Nephron (organoid): ENCODE measurements at regions not wholly inside any gene's neighbourhood (a gene's known extent, or its start where the extent isn't known, plus 50 kb on each side); places are given as distances from the start of the nearest gene placed in this dataset.
A peak's percentile ranks its signal among the peaks of the same experiment; 100 is the strongest.

Experiments used
- H3K27ac Mint-ChIP-seq, 3 experiments: 2 replicates each; pipeline ENCODE4 v1.8.0; 2020; ENCODE audit warnings: mixed read lengths in 3 of 3, mild to moderate bottlenecking in 2 of 3, moderate library complexity in 1 of 3
- H3K27me3 Mint-ChIP-seq: 2 replicates; pipeline ENCODE4 v1.8.0; 2021; ENCODE audit warnings: low read depth, mild to moderate bottlenecking, moderate library complexity, mixed read lengths
- H3K36me3 Mint-ChIP-seq: 2 replicates; pipeline ENCODE4 v1.8.0; 2020; ENCODE audit warnings: low read depth, mixed read lengths
- H3K4me1 Mint-ChIP-seq: 2 replicates; pipeline ENCODE4 v1.8.0; 2020; ENCODE audit warnings: mixed read lengths
- H3K4me3 Mint-ChIP-seq, 3 experiments: 2 replicates each; pipeline ENCODE4 v1.8.0; 2020; ENCODE audit warnings: mild to moderate bottlenecking in 3 of 3, mixed read lengths in 3 of 3, moderate library complexity in 2 of 3
- H3K9me3 Mint-ChIP-seq: 2 replicates; pipeline ENCODE4 v1.8.0; 2020; ENCODE audit warnings: mixed read lengths
- TF ChIP-seq, protein P1 (sequence below), 3 experiments: fragments of 200-600 bp; sonication (generic); IDR thresholded peaks; one replicate each; pipeline ENCODE4 v1.5.0; 2021; ENCODE audit warnings: antibody characterized with exemption in 3 of 3; ENCODE audit not compliant: unreplicated experiment in 3 of 3

DNA sequence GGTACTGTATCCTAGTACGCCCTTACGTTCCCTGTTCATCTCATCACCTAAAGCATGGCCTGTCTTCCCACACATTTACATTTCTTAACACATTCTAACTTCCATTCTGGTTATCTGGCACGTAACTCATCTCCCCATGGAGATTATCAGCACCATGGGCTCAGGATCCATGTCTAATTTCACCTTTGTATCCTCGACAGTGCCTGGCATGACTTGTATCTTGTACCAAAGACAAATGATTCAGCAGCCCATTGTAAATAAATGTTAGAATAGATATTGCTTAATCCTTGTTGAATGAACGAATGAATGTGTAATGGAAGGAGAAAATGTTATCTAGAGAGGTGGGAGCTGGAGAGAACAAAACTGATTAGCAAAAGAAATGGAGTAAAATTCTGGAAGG, 69.7 kb upstream of the TPM1 start:
- H3K4me1 Mint-ChIP-seq, result peaks cover 8% of the 10 kb centered on the region
- H3K36me3 Mint-ChIP-seq, result no peaks in the 10 kb centered on the region
- TF ChIP-seq, protein P1, sequence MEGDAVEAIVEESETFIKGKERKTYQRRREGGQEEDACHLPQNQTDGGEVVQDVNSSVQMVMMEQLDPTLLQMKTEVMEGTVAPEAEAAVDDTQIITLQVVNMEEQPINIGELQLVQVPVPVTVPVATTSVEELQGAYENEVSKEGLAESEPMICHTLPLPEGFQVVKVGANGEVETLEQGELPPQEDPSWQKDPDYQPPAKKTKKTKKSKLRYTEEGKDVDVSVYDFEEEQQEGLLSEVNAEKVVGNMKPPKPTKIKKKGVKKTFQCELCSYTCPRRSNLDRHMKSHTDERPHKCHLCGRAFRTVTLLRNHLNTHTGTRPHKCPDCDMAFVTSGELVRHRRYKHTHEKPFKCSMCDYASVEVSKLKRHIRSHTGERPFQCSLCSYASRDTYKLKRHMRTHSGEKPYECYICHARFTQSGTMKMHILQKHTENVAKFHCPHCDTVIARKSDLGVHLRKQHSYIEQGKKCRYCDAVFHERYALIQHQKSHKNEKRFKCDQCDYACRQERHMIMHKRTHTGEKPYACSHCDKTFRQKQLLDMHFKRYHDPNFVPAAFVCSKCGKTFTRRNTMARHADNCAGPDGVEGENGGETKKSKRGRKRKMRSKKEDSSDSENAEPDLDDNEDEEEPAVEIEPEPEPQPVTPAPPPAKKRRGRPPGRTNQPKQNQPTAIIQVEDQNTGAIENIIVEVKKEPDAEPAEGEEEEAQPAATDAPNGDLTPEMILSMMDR (IDR thresholded peaks at IDR 0.05; ENCODE audit: unreplicated experiment in 3 of 3), result no peak

DNA sequence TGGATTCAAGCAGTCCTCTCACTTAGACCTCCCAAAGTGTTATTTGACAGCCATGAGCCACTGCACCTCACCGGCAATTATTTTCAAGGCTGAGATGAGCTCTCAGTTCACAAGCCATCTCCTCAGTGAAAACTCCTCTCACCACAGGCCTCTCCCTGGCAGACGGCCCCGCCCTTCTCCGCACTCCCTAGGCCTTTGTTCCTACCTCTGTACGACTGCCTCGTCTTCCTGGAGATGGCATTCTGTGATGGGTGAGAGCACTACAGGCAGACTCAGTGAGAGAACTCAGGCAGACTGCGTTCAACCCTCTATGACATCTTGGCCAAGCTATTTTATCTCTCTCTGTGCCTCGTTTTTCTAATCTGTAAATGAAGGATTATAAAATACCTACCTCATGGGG, 67.0 kb upstream of the TPM1 start:
- TF ChIP-seq, protein P1 (IDR thresholded peaks at IDR 0.05; ENCODE audit: unreplicated experiment in 3 of 3), result no peak
- Mint-ChIP-seq H3K27me3 (no peaks in the 10 kb centered on the region), H3K4me1 (peaks cover 22% of the 10 kb centered on the region), H3K36me3 (no peaks in the 10 kb centered on the region), H3K4me3 (no peak overlapping the region), H3K27ac (peak overlapping the region in 2 of 3 experiments; percentile 20 to 40), H3K9me3 (no peaks in the 10 kb centered on the region)

More for the DNA sequence above, 69.7 kb upstream of the TPM1 start:
- H3K27ac Mint-ChIP-seq, result peak overlapping the region in 1 of 3 experiments; percentile 2
- no peak overlapping the region for H3K4me3 Mint-ChIP-seq
- H3K27me3 Mint-ChIP-seq, result no peaks in the 10 kb centered on the region
- no peaks in the 10 kb centered on the region for H3K9me3 Mint-ChIP-seq

DNA sequence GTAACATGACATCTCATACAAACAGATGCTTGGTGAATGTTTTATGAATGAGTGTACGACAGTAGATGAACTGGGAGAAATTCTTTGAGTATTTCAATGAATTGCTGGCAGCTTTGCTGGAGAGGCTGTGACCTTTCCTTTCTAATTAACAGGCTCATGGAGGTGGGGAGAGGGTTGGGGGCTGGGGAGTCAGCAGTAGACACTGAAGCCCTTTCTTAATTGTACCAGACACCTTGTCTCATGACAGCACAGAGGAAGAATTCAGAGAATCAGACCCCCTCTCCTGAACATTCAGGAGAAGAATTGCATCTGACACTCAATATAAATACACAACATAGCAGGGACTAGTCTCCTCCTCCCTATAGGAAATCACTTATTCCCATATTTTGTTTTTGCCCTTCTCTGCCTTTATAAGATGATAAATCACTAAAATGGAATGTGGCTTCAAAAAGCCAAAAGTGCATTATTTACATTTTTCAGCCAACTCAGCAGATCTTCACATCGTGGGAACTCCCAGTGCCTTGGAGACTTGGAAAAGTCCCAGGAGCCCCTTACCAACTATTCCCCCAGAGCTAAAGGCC, 66.2 kb upstream of the TPM1 start:
- no peaks in the 10 kb centered on the region for H3K36me3 Mint-ChIP-seq
- H3K27me3 Mint-ChIP-seq, result no peaks in the 10 kb centered on the region
- no peak overlapping the region for H3K4me3 Mint-ChIP-seq
- H3K9me3 Mint-ChIP-seq, result no peaks in the 10 kb centered on the region
- peaks cover 22% of the 10 kb centered on the region for H3K4me1 Mint-ChIP-seq
- H3K27ac Mint-ChIP-seq, result peak overlapping the region; percentile 35 to 82 (median 50)
- TF ChIP-seq, protein P1 (IDR thresholded peaks at IDR 0.05; ENCODE audit: unreplicated experiment in 3 of 3), result no peak

DNA sequence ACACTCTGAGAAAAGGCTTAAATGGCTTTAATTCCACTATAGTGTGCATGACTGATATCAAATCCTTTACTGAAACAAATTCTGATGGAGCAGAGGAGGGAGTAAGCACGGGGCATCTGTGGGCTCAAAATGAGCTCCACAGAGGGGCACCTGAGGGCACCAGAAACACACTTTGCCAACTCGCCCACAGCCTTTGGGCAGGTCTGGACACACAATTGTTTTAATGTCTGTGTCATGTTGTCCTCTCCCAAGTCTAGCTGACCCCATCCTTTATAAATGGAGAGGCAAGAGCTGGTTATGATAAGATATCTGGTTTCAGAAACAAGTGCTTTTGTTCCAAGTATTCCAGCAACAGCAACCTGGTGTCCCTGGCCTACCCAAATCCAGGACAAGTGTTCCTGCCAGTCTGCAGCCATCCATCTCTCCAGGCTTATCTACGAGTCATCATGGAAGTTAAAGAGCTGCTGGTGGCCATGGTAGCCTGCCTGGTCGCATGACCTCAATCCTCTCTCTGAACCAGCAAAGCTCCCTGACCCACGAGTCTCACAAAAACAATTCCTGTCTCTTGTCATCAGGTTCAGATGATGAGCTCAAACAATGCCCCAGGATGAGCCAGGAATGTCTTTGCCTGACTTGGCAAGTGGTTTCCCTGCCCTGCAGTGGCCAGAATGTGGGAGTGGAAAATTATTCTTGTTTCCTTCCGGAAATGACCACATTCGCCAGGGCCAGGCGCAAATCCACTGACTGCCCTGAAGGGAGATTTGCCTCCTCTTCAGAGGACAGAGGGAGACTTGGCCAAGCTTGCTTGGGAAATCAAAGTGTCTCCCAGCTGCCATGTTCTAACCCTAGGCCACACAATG, 64.4 kb upstream of the TPM1 start:
- no peaks in the 10 kb centered on the region for H3K36me3 Mint-ChIP-seq

DNA sequence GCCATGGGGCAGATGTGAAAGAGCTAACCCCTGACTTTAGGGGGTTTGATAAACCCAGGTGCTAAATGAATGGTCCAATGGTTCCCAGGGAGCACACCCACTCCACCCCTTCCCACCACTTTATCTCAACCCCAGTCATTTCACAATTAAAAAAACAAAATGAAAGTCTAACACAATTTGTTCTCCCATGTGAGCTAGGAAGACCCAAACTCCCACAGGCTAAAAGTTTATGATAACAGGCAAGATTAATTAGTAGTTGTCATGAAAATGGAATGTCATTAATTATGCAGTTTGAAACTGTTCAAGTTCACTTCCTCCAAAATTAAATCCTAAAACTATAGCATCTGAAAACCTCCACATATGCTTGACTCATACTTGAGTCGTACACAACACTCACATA, 63.3 kb upstream of the TPM1 start:
- no peaks in the 10 kb centered on the region for H3K36me3 Mint-ChIP-seq
- H3K27me3 Mint-ChIP-seq, result no peaks in the 10 kb centered on the region
- peak overlapping the region; percentile 55 to 90 (median 65) for H3K27ac Mint-ChIP-seq
- peaks cover 22% of the 10 kb centered on the region for H3K4me1 Mint-ChIP-seq
- TF ChIP-seq, protein P1 (IDR thresholded peaks at IDR 0.05; ENCODE audit: unreplicated experiment in 3 of 3), result no peak
- H3K4me3 Mint-ChIP-seq, result no peak overlapping the region
- H3K9me3 Mint-ChIP-seq, result no peaks in the 10 kb centered on the region

More for the DNA sequence above, 64.4 kb upstream of the TPM1 start:
- TF ChIP-seq, protein P1 (IDR thresholded peaks at IDR 0.05; ENCODE audit: unreplicated experiment in 3 of 3), result no peak
- no peaks in the 10 kb centered on the region for H3K27me3 Mint-ChIP-seq
- no peak overlapping the region for H3K4me3 Mint-ChIP-seq
- H3K9me3 Mint-ChIP-seq, result no peaks in the 10 kb centered on the region
- H3K27ac Mint-ChIP-seq, result peak overlapping the region in 1 of 3 experiments; percentile 39
- H3K4me1 Mint-ChIP-seq, result peaks cover 22% of the 10 kb centered on the region
